Activated CD4-positive, alpha-beta T cell treated with anti-CD3 and anti-CD28 coated beads for 36 hours (primary cell): ENCODE measurements at regions not wholly inside any gene's neighbourhood (a gene's known extent, or its start where the extent isn't known, plus 50 kb on each side); places are given as distances from the start of the nearest gene placed in this dataset.
"Not testable (repeated sequence)": the region's sequence is repeated elsewhere in the genome, so short reads cannot be mapped to it uniquely, and the experiment has no call there.

ENCODE experiments used
- ATAC-seq: fragments of 200-7000 bp; cut with Tn5 transposase; one replicate; pipeline ENCODE4 v1.10.0; 2021; ENCODE audit warnings: mild to moderate bottlenecking, moderate library complexity
- CTCF ChIA-PET: fragments of 350-600 bp; sonication (Branson Sonifier 250); formaldehyde crosslinking; loops from one replicate; lab custom pipeline; 2021; ENCODE audit warnings: antibody characterized with exemption; lab: Charles Lee
- POLR2A ChIA-PET: fragments of 350-600 bp; sonication (Branson Sonifier 250); formaldehyde crosslinking; loops from one replicate; lab custom pipeline; 2021; ENCODE audit warnings: antibody characterized with exemption, inconsistent platforms; lab: Charles Lee
- DNase-seq: peaks from one replicate; pipeline ENCODE4 v3.0.0-alpha.2; 2020
- H3K27ac Mint-ChIP-seq: one replicate; pipeline ENCODE4 v1.8.0; 2021; ENCODE audit warnings: mixed read lengths
- H3K27me3 Mint-ChIP-seq: one replicate; pipeline ENCODE4 v1.8.0; 2021; ENCODE audit warnings: mixed read lengths
- H3K36me3 Mint-ChIP-seq: one replicate; pipeline ENCODE4 v1.8.0; 2021; ENCODE audit warnings: low read depth, mixed read lengths
- H3K4me1 Mint-ChIP-seq: one replicate; pipeline ENCODE4 v1.8.0; 2021; ENCODE audit warnings: mixed read lengths
- H3K4me3 Mint-ChIP-seq: one replicate; pipeline ENCODE4 v1.8.0; 2021; ENCODE audit warnings: mild to moderate bottlenecking, moderate library complexity, mixed read lengths
- H3K9me3 Mint-ChIP-seq: one replicate; pipeline ENCODE4 v1.8.0; 2021; ENCODE audit warnings: low read depth, mixed read lengths
- intact Hi-C, 2 experiments: fragments of 100-400 bp; cut with DNase I in 1 of 2; cut with micrococcal nuclease in 1 of 2; formaldehyde crosslinking; loops; one replicate each; pipeline versions ENCODE4 v1.14.2 to v1.15.1; 2022 to 2024; cut with DNase I, micrococcal nuclease

GRCh38 chr12:66823857-66824570, 145.1 kb upstream of the GRIP1 start:
- H3K36me3 Mint-ChIP-seq: no peaks in the 10 kb centered on the region
- no peak overlapping the region for H3K27ac Mint-ChIP-seq
- no peaks in the 10 kb centered on the region for H3K27me3 Mint-ChIP-seq
- intact Hi-C loops: no loop called here
- H3K4me1 Mint-ChIP-seq: peaks cover 8% of the 10 kb centered on the region
- CTCF ChIA-PET: no interaction called here
- no peak for DNase-seq
- ATAC-seq: no peak
- no peak overlapping the region for H3K4me3 Mint-ChIP-seq
- POLR2A ChIA-PET: no interaction called here
- H3K9me3 Mint-ChIP-seq: no peaks in the 10 kb centered on the region

- intact Hi-C loops, H3K27me3 Mint-ChIP-seq, ATAC-seq, POLR2A ChIA-PET, DNase-seq, CTCF ChIA-PET, H3K4me3 Mint-ChIP-seq, H3K9me3 Mint-ChIP-seq, H3K27ac Mint-ChIP-seq, H3K36me3 Mint-ChIP-seq: not testable (repeated sequence)
- H3K4me1 Mint-ChIP-seq: peaks cover 23% of the 10 kb centered on the region
Observed at GRCh38 chr12:66825921-66826320, 147.0 kb upstream of the GRIP1 start.

GRCh38 chr12:66829660-66830325, 150.9 kb upstream of the GRIP1 start:
- no peaks in the 10 kb centered on the region for H3K36me3 Mint-ChIP-seq
- ATAC-seq: peak; percentile 88
- H3K27me3 Mint-ChIP-seq: no peaks in the 10 kb centered on the region
- H3K4me3 Mint-ChIP-seq: no peak overlapping the region
- intact Hi-C loops: no loop called here
- CTCF ChIA-PET: interaction anchor here (0.8 to 2.2 kb wide), 5 partner anchors 9 to 232 kb away, joined by 3 to 7 read pairs (median 4); no protein-coding TSS in a partner anchor
- peak overlapping the region; percentile 72 for H3K27ac Mint-ChIP-seq
- no peaks in the 10 kb centered on the region for H3K9me3 Mint-ChIP-seq
- DNase-seq: peak; percentile 22
- POLR2A ChIA-PET: interaction anchor here (0.6 kb wide), 1 partner anchor 8 kb away, joined by 4 read pairs; no protein-coding TSS in a partner anchor
- H3K4me1 Mint-ChIP-seq: peaks cover 40% of the 10 kb centered on the region

- peaks cover 40% of the 10 kb centered on the region for H3K4me1 Mint-ChIP-seq
- DNase-seq (no peak), ATAC-seq (peak; percentile 23)
- no peak overlapping the region for H3K4me3 Mint-ChIP-seq
- H3K9me3 Mint-ChIP-seq: no peaks in the 10 kb centered on the region
- no peaks in the 10 kb centered on the region for H3K27me3 Mint-ChIP-seq
- no peak overlapping the region for H3K27ac Mint-ChIP-seq
- POLR2A ChIA-PET: no interaction called here
- intact Hi-C loops: no loop called here
- H3K36me3 Mint-ChIP-seq: no peaks in the 10 kb centered on the region
- CTCF ChIA-PET: interaction anchor here (0.7 to 1.5 kb wide), 3 partner anchors 11 to 123 kb away, joined by 3 to 4 read pairs (median 3); no protein-coding TSS in a partner anchor
Observed at GRCh38 chr12:66831495-66831894, 152.6 kb upstream of the GRIP1 start.

GRCh38 chr12:66832997-66833396, 154.1 kb upstream of the GRIP1 start:
- H3K27ac Mint-ChIP-seq: no peak overlapping the region
- no peak overlapping the region for H3K4me3 Mint-ChIP-seq
- DNase-seq: no peak
- no peaks in the 10 kb centered on the region for H3K9me3 Mint-ChIP-seq
- H3K27me3 Mint-ChIP-seq: no peaks in the 10 kb centered on the region
- intact Hi-C loops: no loop called here
- no peaks in the 10 kb centered on the region for H3K36me3 Mint-ChIP-seq
- ATAC-seq: no peak
- H3K4me1 Mint-ChIP-seq: peaks cover 51% of the 10 kb centered on the region
- ChIA-PET POLR2A (no interaction called here), CTCF (no interaction called here)

- intact Hi-C loops: no loop called here
- CTCF ChIA-PET: interaction anchor here (1.1 kb wide), 1 partner anchor 22 kb away, joined by 3 read pairs; no protein-coding TSS in a partner anchor
- peaks cover 21% of the 10 kb centered on the region for H3K4me1 Mint-ChIP-seq
Observed at GRCh38 chr12:66836623-66837310, 157.9 kb upstream of the GRIP1 start.

GRCh38 chr12:66837311-66837627, 158.4 kb upstream of the GRIP1 start:
- ChIA-PET POLR2A (no interaction called here), CTCF (no interaction called here)
- no peak overlapping the region for H3K4me3 Mint-ChIP-seq
- no peak for DNase-seq
- H3K27me3 Mint-ChIP-seq: no peaks in the 10 kb centered on the region
- H3K27ac Mint-ChIP-seq: no peak overlapping the region
- peaks cover 16% of the 10 kb centered on the region for H3K4me1 Mint-ChIP-seq
- intact Hi-C loops: no loop called here
- H3K9me3 Mint-ChIP-seq: no peaks in the 10 kb centered on the region
- no peak for ATAC-seq
- H3K36me3 Mint-ChIP-seq: no peaks in the 10 kb centered on the region

More at GRCh38 chr12:66836623-66837310, 157.9 kb upstream of the GRIP1 start:
- POLR2A ChIA-PET: interaction anchor here (0.6 kb wide), 1 partner anchor 138 kb away, joined by 3 read pairs; no protein-coding TSS in a partner anchor
- no peaks in the 10 kb centered on the region for H3K27me3 Mint-ChIP-seq
- DNase-seq: no peak
- no peaks in the 10 kb centered on the region for H3K36me3 Mint-ChIP-seq
- no peak overlapping the region for H3K27ac Mint-ChIP-seq
- no peak overlapping the region for H3K4me3 Mint-ChIP-seq
- H3K9me3 Mint-ChIP-seq: no peaks in the 10 kb centered on the region
- peak; percentile 80 for ATAC-seq

GRCh38 chr12:66838366-66838765, 159.5 kb upstream of the GRIP1 start:
- no peaks in the 10 kb centered on the region for H3K36me3 Mint-ChIP-seq
- ChIA-PET CTCF (no interaction called here), POLR2A (no interaction called here)
- H3K27ac Mint-ChIP-seq: no peak overlapping the region
- no peak overlapping the region for H3K4me3 Mint-ChIP-seq
- no peaks in the 10 kb centered on the region for H3K9me3 Mint-ChIP-seq
- ATAC-seq (no peak), DNase-seq (no peak)
- intact Hi-C loops: no loop called here
- no peaks in the 10 kb centered on the region for H3K27me3 Mint-ChIP-seq
- H3K4me1 Mint-ChIP-seq: peaks cover 11% of the 10 kb centered on the region

GRCh38 chr12:66848967-66849366, 170.1 kb upstream of the GRIP1 start:
- POLR2A ChIA-PET: no interaction called here
- ATAC-seq: no peak
- no peak for DNase-seq
- no peaks in the 10 kb centered on the region for H3K4me1 Mint-ChIP-seq
- no peak overlapping the region for H3K27ac Mint-ChIP-seq
- no peak overlapping the region for H3K4me3 Mint-ChIP-seq
- intact Hi-C loops: no loop called here
- H3K36me3 Mint-ChIP-seq: no peaks in the 10 kb centered on the region
- no peaks in the 10 kb centered on the region for H3K9me3 Mint-ChIP-seq
- H3K27me3 Mint-ChIP-seq: no peaks in the 10 kb centered on the region
- CTCF ChIA-PET: interaction anchor here (0.7 kb wide), 1 partner anchor 38 kb away, joined by 3 read pairs; no protein-coding TSS in a partner anchor

- ATAC-seq (no peak), DNase-seq (no peak)
- ChIA-PET POLR2A (no interaction called here), CTCF (interaction anchor here (1.0 to 1.9 kb wide), 2 partner anchors 9 to 10 kb away, joined by 4 to 10 read pairs; no protein-coding TSS in a partner anchor)
- Mint-ChIP-seq H3K4me1 (no peaks in the 10 kb centered on the region), H3K27ac (no peak overlapping the region), H3K27me3 (no peaks in the 10 kb centered on the region), H3K4me3 (no peak overlapping the region), H3K9me3 (no peaks in the 10 kb centered on the region), H3K36me3 (no peaks in the 10 kb centered on the region)
- intact Hi-C loops: no loop called here
Observed at GRCh38 chr12:66851134-66851533, 172.3 kb upstream of the GRIP1 start.

- Mint-ChIP-seq H3K4me3 (no peak overlapping the region), H3K27ac (no peak overlapping the region), H3K36me3 (no peaks in the 10 kb centered on the region), H3K9me3 (no peaks in the 10 kb centered on the region), H3K27me3 (no peaks in the 10 kb centered on the region), H3K4me1 (no peaks in the 10 kb centered on the region)
- ATAC-seq (no peak), DNase-seq (no peak)
- ChIA-PET POLR2A (no interaction called here), CTCF (interaction anchor here (1.9 kb wide), 1 partner anchor 9 kb away, joined by 10 read pairs; no protein-coding TSS in a partner anchor)
- intact Hi-C loops: no loop called here
Observed at GRCh38 chr12:66852091-66852490, 173.2 kb upstream of the GRIP1 start.
